ENCODE measurements at regions not wholly inside any gene's neighbourhood (a gene's known extent, or its start where the extent isn't known, plus 50 kb on each side); places are given as distances from the start of the nearest gene placed in this dataset.
"Not testable (repeated sequence)": the region's sequence is repeated elsewhere in the genome, so short reads cannot be mapped to it uniquely, and the experiment has no call there.

DNA sequence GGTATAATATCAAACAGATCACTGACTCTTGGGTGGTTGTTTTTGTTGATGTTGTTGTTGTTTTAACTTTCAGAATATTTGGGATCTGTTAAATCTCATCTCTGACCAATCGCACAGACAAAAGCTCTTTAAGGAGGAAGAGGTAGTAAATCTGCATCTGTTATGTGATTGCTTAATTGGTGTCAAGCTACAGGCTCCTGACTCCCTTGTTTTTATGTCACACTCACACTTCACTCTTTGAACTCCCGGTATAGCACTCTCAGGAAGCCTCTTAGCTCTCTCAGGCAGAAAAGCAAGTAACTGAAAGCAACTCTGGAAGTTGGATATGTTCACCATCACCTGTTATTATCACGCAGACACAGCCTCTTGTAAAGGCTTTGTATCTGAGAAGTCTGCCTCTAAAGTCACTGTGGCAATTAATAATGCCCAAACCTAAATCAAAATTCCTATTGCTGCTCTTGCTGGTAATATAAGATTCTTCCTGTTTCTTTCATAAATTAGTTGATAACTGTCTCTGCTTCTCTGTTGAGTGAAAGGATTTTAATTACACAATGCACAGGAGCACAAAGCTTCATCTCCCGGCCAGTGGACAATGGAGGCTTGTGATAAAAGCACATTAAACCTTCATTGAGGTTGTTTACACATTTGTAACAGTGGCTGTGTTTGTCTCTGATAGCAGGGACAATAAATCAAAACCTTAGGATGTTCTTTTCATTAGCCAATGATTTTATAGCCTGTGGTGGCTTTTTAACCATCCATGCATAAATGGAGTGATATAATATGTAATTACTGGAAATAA, 576.7 kb downstream of the MFSD1 start:
- DNase-seq (ENCODE audit: low read depth), result no peak

GRCh38 chr3:159380891-159381290, 579.0 kb downstream of the MFSD1 start:
- DNase-seq (ENCODE audit: low read depth), result no peak

- DNase-seq (ENCODE audit: low read depth), result no peak
Measured at GRCh38 chr3:159390656-159391212, 588.9 kb downstream of the MFSD1 start.

GRCh38 chr3:159397683-159398082, 591.0 kb upstream of the IL12A start:
- DNase-seq (ENCODE audit: low read depth), result not testable (repeated sequence)

- DNase-seq (ENCODE audit: low read depth), result no peak
Measured at GRCh38 chr3:159401069-159401468, 587.6 kb upstream of the IL12A start.

DNA sequence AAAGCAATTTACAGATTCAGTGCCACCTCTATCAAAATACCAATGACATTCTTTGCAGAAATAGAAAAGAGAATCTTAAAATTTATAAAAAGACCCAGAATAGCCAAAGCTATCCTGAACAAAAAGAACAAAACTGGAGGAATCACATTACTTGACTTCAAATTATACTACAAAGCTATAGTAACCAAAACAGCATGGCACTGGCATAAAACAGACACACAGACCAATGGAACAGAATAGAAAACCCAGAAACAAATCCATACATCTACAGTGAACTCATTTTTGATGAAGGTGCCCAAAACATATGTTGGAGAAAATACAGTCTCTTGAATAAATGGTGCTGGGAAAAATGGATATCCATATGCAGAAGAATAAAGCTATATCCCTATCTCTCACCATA, 578.9 kb upstream of the IL12A start:
- not testable (repeated sequence) for DNase-seq (ENCODE audit: low read depth)

GRCh38 chr3:159413319-159413718, 575.3 kb upstream of the IL12A start:
- no peak for DNase-seq (ENCODE audit: low read depth)

DNA sequence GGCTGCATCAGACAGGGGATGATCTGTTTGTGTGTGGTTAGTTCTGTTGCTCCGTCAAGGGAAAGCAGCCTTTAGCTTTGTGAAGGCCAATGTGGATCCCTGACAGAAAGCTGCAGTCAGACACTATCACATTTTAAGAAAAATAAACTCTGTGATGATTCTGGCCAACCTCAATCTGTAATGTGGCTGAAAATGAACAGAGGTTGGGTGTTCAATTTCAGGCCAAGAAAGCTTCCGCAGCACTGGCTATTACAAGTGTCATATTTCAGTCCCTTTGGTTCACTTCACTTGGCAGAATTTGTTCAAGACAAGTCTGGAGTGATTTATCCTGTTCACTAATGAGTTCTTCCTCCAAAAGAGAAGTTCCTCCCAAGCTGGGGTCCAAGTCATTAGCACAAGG, 571.8 kb upstream of the IL12A start:
- no peak for DNase-seq (ENCODE audit: low read depth)

GRCh38 chr3:159417761-159418160, 570.9 kb upstream of the IL12A start:
- DNase-seq (ENCODE audit: low read depth), result no peak

GRCh38 chr3:159418571-159419526, 569.8 kb upstream of the IL12A start:
- DNase-seq (ENCODE audit: low read depth), result no peak

- DNase-seq (ENCODE audit: low read depth), result no peak
Measured at GRCh38 chr3:159429702-159430101, 558.9 kb upstream of the IL12A start.

DNA sequence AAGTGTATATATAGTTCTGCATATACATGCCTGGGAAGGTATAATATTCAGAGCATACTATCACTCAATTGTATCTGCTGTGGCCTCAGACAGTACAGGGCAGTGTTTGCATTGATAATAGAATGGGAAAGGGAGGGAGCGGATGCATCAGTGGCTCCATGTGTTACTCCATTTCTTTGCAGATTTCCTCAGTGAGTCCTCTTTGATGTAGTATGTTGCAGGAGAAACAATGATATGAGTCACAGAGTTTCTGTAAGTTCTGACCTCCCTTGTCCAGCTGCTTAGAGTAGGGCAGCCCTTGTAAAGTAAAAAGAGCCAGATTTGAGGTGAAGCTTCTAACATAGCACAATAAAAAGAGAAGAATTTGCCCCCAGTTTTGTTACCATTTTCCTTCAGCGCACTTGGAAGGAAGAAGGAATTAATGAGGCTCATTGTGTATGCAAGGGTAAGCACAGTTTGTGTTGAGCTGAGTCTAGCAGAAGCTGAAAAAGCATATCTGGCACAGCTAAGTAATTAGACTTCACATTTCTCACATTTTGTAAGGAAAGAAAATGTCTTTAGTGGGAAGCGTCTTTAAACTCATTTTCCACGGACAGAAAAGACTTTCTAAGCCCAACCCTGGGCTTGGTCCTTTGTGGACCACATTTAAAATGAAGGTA, 555.8 kb upstream of the IL12A start:
- no peak for DNase-seq (ENCODE audit: low read depth)

GRCh38 chr3:159439346-159439745, 549.3 kb upstream of the IL12A start:
- no peak for DNase-seq (ENCODE audit: low read depth)

- DNase-seq (ENCODE audit: low read depth), result no peak
Measured at GRCh38 chr3:159441279-159441678, 547.4 kb upstream of the IL12A start.

- DNase-seq (ENCODE audit: low read depth), result no peak
Measured at GRCh38 chr3:159443266-159443665, 545.4 kb upstream of the IL12A start.

GRCh38 chr3:159447841-159448240, 540.8 kb upstream of the IL12A start:
- no peak for DNase-seq (ENCODE audit: low read depth)

- DNase-seq (ENCODE audit: low read depth), result no peak
Measured at GRCh38 chr3:159448902-159449301, 539.7 kb upstream of the IL12A start.

GRCh38 chr3:159451067-159451466, 537.6 kb upstream of the IL12A start:
- no peak for DNase-seq (ENCODE audit: low read depth)

DNA sequence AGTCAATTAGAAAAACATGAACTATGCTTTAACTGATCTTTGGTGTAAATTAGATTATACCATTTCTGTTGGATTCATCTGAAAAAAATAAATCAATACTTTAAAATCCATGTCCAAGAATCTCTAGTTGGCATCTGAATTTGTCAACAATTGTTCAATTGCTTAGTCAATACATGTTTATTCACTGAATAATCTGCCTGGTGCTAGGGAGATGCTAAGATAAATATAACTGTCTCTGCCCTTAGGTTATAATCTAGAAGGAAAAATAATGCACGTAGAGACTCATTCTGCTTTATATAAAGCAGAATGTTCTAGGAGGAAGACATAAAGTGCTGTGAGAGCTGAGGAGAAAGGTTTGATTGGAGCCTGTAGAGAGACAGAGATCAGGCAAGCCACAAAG, 537.2 kb upstream of the IL12A start:
- DNase-seq (ENCODE audit: low read depth), result no peak

GRCh38 chr3:159453036-159453435, 535.6 kb upstream of the IL12A start:
- no peak for DNase-seq (ENCODE audit: low read depth)

GRCh38 chr3:159453945-159454344, 534.7 kb upstream of the IL12A start:
- no peak for DNase-seq (ENCODE audit: low read depth)

DNA sequence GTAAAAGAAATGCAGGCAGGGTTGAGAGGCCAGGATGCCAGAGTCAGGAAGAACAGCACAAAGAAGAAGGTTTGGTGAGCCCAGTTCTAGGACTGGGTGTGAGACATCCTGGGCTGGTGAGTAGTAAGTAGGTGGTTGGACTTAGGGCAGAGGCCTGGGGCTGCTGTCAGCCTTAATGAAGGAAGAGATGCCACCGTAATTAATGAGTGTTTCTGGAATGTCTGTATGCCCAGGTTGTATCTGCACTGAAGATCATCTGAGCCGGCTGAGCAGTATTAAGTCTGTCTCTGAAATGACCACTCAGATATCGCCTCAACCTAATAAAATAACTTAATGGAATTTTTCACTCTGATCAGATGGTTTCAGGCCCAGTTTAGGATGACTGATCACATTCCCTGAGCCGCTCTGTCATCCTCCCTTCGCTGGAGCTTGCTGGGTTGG, 532.9 kb upstream of the IL12A start:
- no peak for DNase-seq (ENCODE audit: low read depth)

Data from T-helper 22 cell (primary cell).